ENCODE measurements at regions not wholly inside any gene's neighbourhood (a gene's known extent, or its start where the extent isn't known, plus 50 kb on each side); places are given as distances from the start of the nearest gene placed in this dataset.

- Histone ChIP-seq H4K20me1 (replicated peaks; ENCODE audit: control insufficient read depth, extremely low read depth, insufficient read depth, low read length) (no peaks in the 10 kb centered on the region), H3K9me3 (replicated peaks; ENCODE audit: control insufficient read depth, insufficient read depth, low read length) (no peaks in the 10 kb centered on the region), H3K36me3 (ENCODE audit: control insufficient read depth in 2 of 2, extremely low read depth in 1 of 2, insufficient read depth in 2 of 2, low read length in 2 of 2) (no peaks in the 10 kb centered on the region), H3K9me1 (replicated peaks; ENCODE audit: control insufficient read depth, extremely low read depth, insufficient read depth, low read length) (no peaks in the 10 kb centered on the region), H3K27me3 (ENCODE audit: control insufficient read depth in 2 of 2, insufficient read depth in 2 of 2, low read length in 2 of 2) (peaks cover 0 to 3% of the 10 kb centered on the region in 2 experiments), H2AFZ (ENCODE audit: low read depth, low read length) (no peak overlapping the region), H3K79me2 (ENCODE audit: control insufficient read depth, insufficient read depth, low read length) (no peaks in the 10 kb centered on the region), H3K4me1 (ENCODE audit: control insufficient read depth, extremely low read depth, insufficient read depth, low read length) (peaks cover 2% of the 10 kb centered on the region), H3K4me3 (replicated peaks in 1 of 3; ENCODE audit: insufficient read depth in 1 of 3, low read depth in 1 of 3, low read length in 3 of 3) (no peak overlapping the region), H3K4me2 (ENCODE audit: insufficient read depth, low read length) (no peak overlapping the region), H3K9ac (replicated peaks; ENCODE audit: extremely low read depth, insufficient read depth, low read length) (no peak overlapping the region), H3K27ac (ENCODE audit: insufficient read depth, low read depth, low read length) (no peak overlapping the region)
- DNase-seq (ENCODE audit: low read depth, low spot score) (peak; percentile 79), FAIRE-seq (peak; percentile 31)
- intact Hi-C loops (cut with micrococcal nuclease) (loop anchor here (5.0 kb wide), 1 partner anchor 246 kb away; no protein-coding TSS in a partner anchor), dilution Hi-C loops (cut with MboI; ENCODE audit: extremely low pct_ligation_motif_present, low sequenced_read_pairs) (loop anchor here (25.0 kb wide), 1 partner anchor 149 kb away; no protein-coding TSS in a partner anchor)
- POLR2A ChIA-PET: no interaction called here
- no TSS peak for BruUV-seq (replicated peaks)
- CTCF ChIA-PET: interaction anchor here (0.6 to 2.4 kb wide), 9 partner anchors 9 to 414 kb away, joined by 3 to 10 read pairs (median 5); no protein-coding TSS in a partner anchor
- TF ChIP-seq MYC (IDR thresholded peaks at IDR 0.05; ENCODE audit: low read depth, low read length): no peak
- no peak for TF ChIP-seq CTCF (IDR thresholded peaks at IDR 0.05; ENCODE audit: extremely low read depth in 1 of 2, insufficient read depth in 1 of 2, low read depth in 1 of 2, low read length in 2 of 2)
- no peak for TF ChIP-seq POLR2A (IDR thresholded peaks at IDR 0.05; ENCODE audit: low read depth, low read length)
Observed at GRCh38 chr9:761176-761792, 80.2 kb upstream of the DMRT1 start.

DNA sequence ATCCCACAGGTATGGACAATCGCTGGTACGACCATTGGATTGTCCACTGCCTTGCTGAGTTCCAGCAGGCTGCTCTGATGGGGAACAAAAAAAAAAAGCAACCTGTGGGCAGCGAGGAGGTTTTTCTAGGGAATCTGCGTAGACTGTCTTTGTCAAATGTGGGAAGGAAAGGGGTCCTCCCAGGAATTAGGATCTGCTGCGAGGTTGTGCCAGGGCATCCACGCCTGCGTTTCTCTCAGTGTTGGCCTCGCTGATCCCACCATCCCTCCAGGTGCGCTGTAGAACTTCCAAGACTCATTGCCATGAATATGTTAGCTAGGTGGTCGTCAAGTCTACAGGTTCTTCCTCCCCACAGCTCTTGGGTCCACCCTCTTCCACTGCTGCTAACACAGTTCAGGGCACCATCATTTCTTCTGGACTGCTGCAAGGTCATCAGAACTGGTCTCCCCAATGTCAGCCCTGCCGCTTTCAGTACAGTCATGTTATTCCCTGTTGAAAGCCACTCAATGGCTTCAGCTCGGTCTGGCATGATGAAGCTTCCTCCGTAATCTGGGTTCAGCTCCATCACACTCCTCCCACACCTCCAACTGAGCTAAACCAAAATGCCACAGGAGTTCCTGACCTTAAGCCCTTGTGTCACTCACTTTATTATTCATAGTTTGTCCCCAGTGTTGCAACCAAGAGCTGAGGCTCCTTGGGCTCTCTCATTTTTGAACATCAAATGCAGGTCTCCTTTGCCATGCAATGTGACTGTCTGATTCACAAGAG, 79.5 kb upstream of the DMRT1 start:
- peaks cover 3% of the 10 kb centered on the region in 2 experiments for H3K27me3 ChIP-seq (ENCODE audit: control insufficient read depth in 2 of 2, insufficient read depth in 2 of 2, low read length in 2 of 2)
- no peaks in the 10 kb centered on the region for H3K36me3 ChIP-seq (ENCODE audit: control insufficient read depth in 2 of 2, extremely low read depth in 1 of 2, insufficient read depth in 2 of 2, low read length in 2 of 2)
- H3K4me3 ChIP-seq (replicated peaks in 1 of 3; ENCODE audit: insufficient read depth in 1 of 3, low read depth in 1 of 3, low read length in 3 of 3): no peak overlapping the region
- CTCF ChIA-PET: interaction anchor here (0.9 to 2.4 kb wide), 10 partner anchors 13 to 159 kb away, joined by 3 to 10 read pairs (median 4); no protein-coding TSS in a partner anchor
- TF ChIP-seq MYC (IDR thresholded peaks at IDR 0.05; ENCODE audit: low read depth, low read length): no peak
- no peak for TF ChIP-seq POLR2A (IDR thresholded peaks at IDR 0.05; ENCODE audit: low read depth, low read length)
- no peak for TF ChIP-seq EZH2 (IDR thresholded peaks at IDR 0.05; ENCODE audit: borderline replicate concordance, low read depth, low read length, severe bottlenecking)
- TF ChIP-seq POLR2AphosphoS5 (IDR thresholded peaks at IDR 0.05; ENCODE audit: insufficient read depth, low read depth, low read length): no peak
- TF ChIP-seq CTCF (IDR thresholded peaks at IDR 0.05; ENCODE audit: extremely low read depth in 1 of 2, insufficient read depth in 1 of 2, low read depth in 1 of 2, low read length in 2 of 2): no peak
- TF ChIP-seq, protein P1, sequence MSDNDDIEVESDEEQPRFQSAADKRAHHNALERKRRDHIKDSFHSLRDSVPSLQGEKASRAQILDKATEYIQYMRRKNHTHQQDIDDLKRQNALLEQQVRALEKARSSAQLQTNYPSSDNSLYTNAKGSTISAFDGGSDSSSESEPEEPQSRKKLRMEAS (IDR thresholded peaks at IDR 0.05; ENCODE audit: insufficient read depth, insufficient read length): no peak
- no peak for TF ChIP-seq JUN (IDR thresholded peaks at IDR 0.05; ENCODE audit: borderline replicate concordance, insufficient read depth, insufficient read length, low read depth)
- no peak for TF ChIP-seq GATA2 (IDR thresholded peaks at IDR 0.05; ENCODE audit: insufficient read depth, insufficient read length, low read depth, low read length)
- TF ChIP-seq FOS (IDR thresholded peaks at IDR 0.05; ENCODE audit: borderline replicate concordance, insufficient read depth, low read length): no peak
- H3K4me2 ChIP-seq (ENCODE audit: insufficient read depth, low read length): no peak overlapping the region
- H4K20me1 ChIP-seq (replicated peaks; ENCODE audit: control insufficient read depth, extremely low read depth, insufficient read depth, low read length): no peaks in the 10 kb centered on the region
- DNase-seq (ENCODE audit: low read depth, low spot score) (no peak), FAIRE-seq (no peak)
- dilution Hi-C loops (cut with MboI; ENCODE audit: extremely low pct_ligation_motif_present, low sequenced_read_pairs): loop anchor here (25.0 kb wide), 1 partner anchor 150 kb away; no protein-coding TSS in a partner anchor
- POLR2A ChIA-PET: no interaction called here
- H2AFZ ChIP-seq (ENCODE audit: low read depth, low read length): no peak overlapping the region
- peaks cover 2% of the 10 kb centered on the region for H3K4me1 ChIP-seq (ENCODE audit: control insufficient read depth, extremely low read depth, insufficient read depth, low read length)
- intact Hi-C loops (cut with micrococcal nuclease): loop anchor here (5.0 kb wide), 1 partner anchor 245 kb away; no protein-coding TSS in a partner anchor
- no peaks in the 10 kb centered on the region for H3K9me3 ChIP-seq (replicated peaks; ENCODE audit: control insufficient read depth, insufficient read depth, low read length)
- BruUV-seq (replicated peaks): no TSS peak
- H3K79me2 ChIP-seq (ENCODE audit: control insufficient read depth, insufficient read depth, low read length): no peaks in the 10 kb centered on the region
- H3K9me1 ChIP-seq (replicated peaks; ENCODE audit: control insufficient read depth, extremely low read depth, insufficient read depth, low read length): no peaks in the 10 kb centered on the region
- no peak overlapping the region for H3K27ac ChIP-seq (ENCODE audit: insufficient read depth, low read depth, low read length)
- no peak overlapping the region for H3K9ac ChIP-seq (replicated peaks; ENCODE audit: extremely low read depth, insufficient read depth, low read length)

Data from endothelial cell of umbilical vein (primary cell).